Muscle layer of colon (tissue), 2 donors: ENCODE measurements at regions not wholly inside any gene's neighbourhood (a gene's known extent, or its start where the extent isn't known, plus 50 kb on each side); places are given as distances from the start of the nearest gene placed in this dataset.

Experiments
- H3K27ac ChIP-seq: one replicate; pipeline ENCODE4 v1.7.0; 2013; ENCODE audit warnings: low read depth, mild to moderate bottlenecking, low read length, moderate library complexity
- H3K27me3 ChIP-seq, 2 donors: one replicate each; pipeline ENCODE4 v1.7.0; 2013; ENCODE audit warnings: low read length in 2 of 2, mild to moderate bottlenecking in 2 of 2; ENCODE audit not compliant: insufficient read depth in 2 of 2, control insufficient read depth in 1 of 2
- H3K36me3 ChIP-seq: one replicate; pipeline ENCODE4 v1.7.0; 2013; ENCODE audit warnings: mild to moderate bottlenecking, low read length; ENCODE audit not compliant: insufficient read depth
- H3K4me1 ChIP-seq: one replicate; pipeline ENCODE4 v1.7.0; 2013; ENCODE audit warnings: mild to moderate bottlenecking, low read length; ENCODE audit not compliant: insufficient read depth
- H3K4me3 ChIP-seq, 2 donors: one replicate each; pipeline ENCODE4 v1.7.0; 2013; ENCODE audit warnings: low read length in 2 of 2, low read depth in 1 of 2, mild to moderate bottlenecking in 1 of 2, moderate library complexity in 1 of 2
- H3K9ac ChIP-seq: one replicate; pipeline ENCODE4 v1.7.0; 2013; ENCODE audit warnings: low read length
- H3K9me3 ChIP-seq: one replicate; pipeline ENCODE4 v1.7.0; 2013; ENCODE audit warnings: mild to moderate bottlenecking, low read length
- donor health status: abdominal sarcoma.
- donor health status: Adenocarcinoma of cecum.

- no peak overlapping the region for H3K4me3 ChIP-seq
- no peaks in the 10 kb centered on the region for H3K9me3 ChIP-seq
- no peaks in the 10 kb centered on the region for H3K36me3 ChIP-seq
- H3K4me1 ChIP-seq = no peaks in the 10 kb centered on the region
- no peak overlapping the region for H3K27ac ChIP-seq
- H3K9ac ChIP-seq = no peak overlapping the region
- H3K27me3 ChIP-seq = no peaks in the 10 kb centered on the region
These were observed 312.9 kb downstream of the SAMD5 start for GRCh38 chr6:147821295-147821897.

GRCh38 chr6:147823936-147824335 lies 315.4 kb downstream of the SAMD5 start:
- H3K36me3 ChIP-seq = no peaks in the 10 kb centered on the region
- H3K27me3 ChIP-seq = no peaks in the 10 kb centered on the region
- no peaks in the 10 kb centered on the region for H3K9me3 ChIP-seq
- H3K4me1 ChIP-seq = no peaks in the 10 kb centered on the region
- H3K9ac ChIP-seq = no peak overlapping the region
- no peak overlapping the region for H3K27ac ChIP-seq
- no peak overlapping the region for H3K4me3 ChIP-seq

GRCh38 chr6:147825848-147826247 lies 317.4 kb downstream of the SAMD5 start:
- no peaks in the 10 kb centered on the region for H3K9me3 ChIP-seq
- H3K4me3 ChIP-seq = no peak overlapping the region
- H3K9ac ChIP-seq = no peak overlapping the region
- H3K27ac ChIP-seq = no peak overlapping the region
- H3K27me3 ChIP-seq = no peaks in the 10 kb centered on the region
- no peaks in the 10 kb centered on the region for H3K36me3 ChIP-seq
- no peaks in the 10 kb centered on the region for H3K4me1 ChIP-seq

- Histone ChIP-seq H3K4me3 (no peak overlapping the region), H3K4me1 (no peaks in the 10 kb centered on the region), H3K9me3 (no peaks in the 10 kb centered on the region), H3K27ac (no peak overlapping the region), H3K27me3 (no peaks in the 10 kb centered on the region), H3K9ac (no peak overlapping the region), H3K36me3 (no peaks in the 10 kb centered on the region)
These were observed 318.2 kb downstream of the SAMD5 start for GRCh38 chr6:147826698-147827097.

GRCh38 chr6:147829418-147829817 lies 320.9 kb downstream of the SAMD5 start:
- Histone ChIP-seq H3K9ac (no peak overlapping the region), H3K36me3 (no peaks in the 10 kb centered on the region), H3K27me3 (no peaks in the 10 kb centered on the region), H3K27ac (no peak overlapping the region), H3K9me3 (no peaks in the 10 kb centered on the region), H3K4me3 (no peak overlapping the region), H3K4me1 (no peaks in the 10 kb centered on the region)

GRCh38 chr6:147829835-147830234 lies 321.3 kb downstream of the SAMD5 start:
- no peaks in the 10 kb centered on the region for H3K36me3 ChIP-seq
- H3K27me3 ChIP-seq = no peaks in the 10 kb centered on the region
- no peak overlapping the region for H3K4me3 ChIP-seq
- H3K9me3 ChIP-seq = no peaks in the 10 kb centered on the region
- H3K9ac ChIP-seq = no peak overlapping the region
- H3K27ac ChIP-seq = no peak overlapping the region
- no peaks in the 10 kb centered on the region for H3K4me1 ChIP-seq

- H3K4me3 ChIP-seq = no peak overlapping the region
- no peaks in the 10 kb centered on the region for H3K9me3 ChIP-seq
- H3K4me1 ChIP-seq = no peaks in the 10 kb centered on the region
- no peaks in the 10 kb centered on the region for H3K27me3 ChIP-seq
- H3K27ac ChIP-seq = no peak overlapping the region
- H3K9ac ChIP-seq = no peak overlapping the region
- H3K36me3 ChIP-seq = no peaks in the 10 kb centered on the region
These were observed 322.9 kb downstream of the SAMD5 start for GRCh38 chr6:147831356-147831755.

GRCh38 chr6:147833607-147834006 lies 325.1 kb downstream of the SAMD5 start:
- Histone ChIP-seq H3K9ac (no peak overlapping the region), H3K4me1 (no peaks in the 10 kb centered on the region), H3K27ac (no peak overlapping the region), H3K9me3 (no peaks in the 10 kb centered on the region), H3K27me3 (no peaks in the 10 kb centered on the region), H3K4me3 (no peak overlapping the region), H3K36me3 (no peaks in the 10 kb centered on the region)

GRCh38 chr6:147834084-147834776 lies 325.7 kb downstream of the SAMD5 start:
- H3K4me1 ChIP-seq = no peaks in the 10 kb centered on the region
- H3K36me3 ChIP-seq = no peaks in the 10 kb centered on the region
- H3K27me3 ChIP-seq = no peaks in the 10 kb centered on the region
- H3K4me3 ChIP-seq = no peak overlapping the region
- H3K9me3 ChIP-seq = no peaks in the 10 kb centered on the region
- no peak overlapping the region for H3K27ac ChIP-seq
- no peak overlapping the region for H3K9ac ChIP-seq

- Histone ChIP-seq H3K9me3 (no peaks in the 10 kb centered on the region), H3K36me3 (no peaks in the 10 kb centered on the region), H3K4me1 (peaks cover 3% of the 10 kb centered on the region)
These were observed 329.1 kb downstream of the SAMD5 start for GRCh38 chr6:147837540-147837939.

GRCh38 chr6:147839708-147840610 lies 331.5 kb downstream of the SAMD5 start:
- Histone ChIP-seq H3K27me3 (no peaks in the 10 kb centered on the region), H3K36me3 (no peaks in the 10 kb centered on the region), H3K27ac (no peak overlapping the region), H3K4me1 (peaks cover 3% of the 10 kb centered on the region), H3K9ac (no peak overlapping the region), H3K4me3 (no peak overlapping the region), H3K9me3 (no peaks in the 10 kb centered on the region)

More at GRCh38 chr6:147837540-147837939, 329.1 kb downstream of the SAMD5 start:
- Histone ChIP-seq H3K27me3 (no peaks in the 10 kb centered on the region), H3K9ac (no peak overlapping the region), H3K27ac (no peak overlapping the region), H3K4me3 (no peak overlapping the region)
